ENCODE measurements at regions not wholly inside any gene's neighbourhood (a gene's known extent, or its start where the extent isn't known, plus 50 kb on each side); places are given as distances from the start of the nearest gene placed in this dataset.

- TF ChIP-seq CTCF (IDR thresholded peaks at IDR 0.05) (no peak), POLR2A (IDR thresholded peaks at IDR 0.05) (no peak)
Measured at GRCh38 chr12:87425942-87426554, 603.2 kb downstream of the C12orf50 start.
